Prostate gland (tissue), 2 donors: ENCODE measurements at regions not wholly inside any gene's neighbourhood (a gene's known extent, or its start where the extent isn't known, plus 50 kb on each side); places are given as distances from the start of the nearest gene placed in this dataset.

Source experiments
- DNase-seq: peaks from one replicate; pipeline ENCODE4 v3.0.0-alpha.2; 2019; ENCODE audit warnings: low spot score
- H3K27ac ChIP-seq, 2 donors: fragments of 200-600 bp; sonication (generic); 2 replicates each; pipeline ENCODE4 v1.5.1; 2017 to 2019
- H3K27me3 ChIP-seq: fragments of 200-600 bp; sonication (generic); replicated peaks from 2 replicates; pipeline ENCODE4 v1.5.1; 2019; ENCODE audit not compliant: insufficient read depth
- H3K36me3 ChIP-seq, 2 donors: fragments of 200-600 bp; sonication (generic); 1 replicate in 1 of 2; 2 replicates in 1 of 2; pipeline versions ENCODE4 v1.5.1 to v1.8.1; 2017 to 2019
- H3K4me1 ChIP-seq: fragments of 200-600 bp; sonication (generic); replicated peaks from 2 replicates; pipeline ENCODE4 v1.5.1; 2019
- H3K4me3 ChIP-seq, 2 donors: fragments of 200-600 bp; sonication (generic); 2 replicates each; pipeline ENCODE4 v1.5.1; 2017 to 2019
- H3K9me3 ChIP-seq: fragments of 200-600 bp; sonication (generic); 2 replicates; pipeline ENCODE4 v1.5.1; 2017
- POLR2A ChIP-seq: fragments of 450-650 bp; IDR thresholded peaks from one replicate; pipeline ENCODE4 v1.6.1; 2016; ENCODE audit warnings: antibody characterized with exemption, mild to moderate bottlenecking
- POLR2AphosphoS5 ChIP-seq: sonication (generic); formaldehyde crosslinking; IDR thresholded peaks from one replicate; pipeline ENCODE4 v1.6.1; 2017; ENCODE audit warnings: antibody characterized with exemption
- WGBS: methylation state at CpG from one replicate; pipeline ENCODE4 v1.1.5; 2018; 5-methylcytosine and 5-hydroxymethylcytosine counted together
- intact Hi-C: fragments of 100-400 bp; cut with DNase I; formaldehyde crosslinking; loops from one replicate; pipeline ENCODE4 v1.14.2; 2022
- TF ChIP-seq, protein P1 (sequence below), 4 experiments: fragments of 200-600 bp in 2 of 4; fragments of 450-650 bp in 2 of 4; sonication (generic) in 2 of 4; IDR thresholded peaks; 1 replicate in 3 of 4; 2 replicates in 1 of 4; pipeline ENCODE4 v1.5.1; 2016 to 2019; ENCODE audit warnings: antibody characterized with exemption in 4 of 4, mild to moderate bottlenecking in 2 of 4, moderate library complexity in 2 of 4

DNA sequence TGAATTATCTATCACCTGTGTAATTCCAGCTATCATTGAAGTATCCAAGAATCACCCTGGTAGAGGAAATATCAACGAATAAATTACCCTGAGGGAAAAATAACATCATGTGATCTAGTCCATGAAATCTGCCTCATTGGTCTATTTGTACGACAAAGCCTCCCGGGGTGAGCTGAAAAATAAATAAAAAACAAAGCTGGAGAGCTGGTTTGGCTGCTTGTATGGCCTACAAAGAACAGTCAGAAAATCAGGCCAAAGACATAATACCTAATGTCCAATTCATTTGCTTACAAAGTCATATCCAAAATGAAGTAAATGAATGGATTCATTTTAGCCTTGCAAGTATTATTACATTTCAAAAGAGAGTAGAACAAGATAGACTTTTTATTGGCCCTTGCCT is 449.9 kb downstream of the KLF12 start:
- intact Hi-C loops: no loop called here
- Histone ChIP-seq H3K4me3 (no peak overlapping the region), H3K36me3 (no peaks in the 10 kb centered on the region), H3K4me1 (no peaks in the 10 kb centered on the region), H3K27ac (no peak overlapping the region), H3K27me3 (no peaks in the 10 kb centered on the region), H3K9me3 (no peaks in the 10 kb centered on the region)
- DNase-seq: no peak
- WGBS: 45% methylated on average over 3 of the region's 3 CpGs
- TF ChIP-seq, protein P1, sequence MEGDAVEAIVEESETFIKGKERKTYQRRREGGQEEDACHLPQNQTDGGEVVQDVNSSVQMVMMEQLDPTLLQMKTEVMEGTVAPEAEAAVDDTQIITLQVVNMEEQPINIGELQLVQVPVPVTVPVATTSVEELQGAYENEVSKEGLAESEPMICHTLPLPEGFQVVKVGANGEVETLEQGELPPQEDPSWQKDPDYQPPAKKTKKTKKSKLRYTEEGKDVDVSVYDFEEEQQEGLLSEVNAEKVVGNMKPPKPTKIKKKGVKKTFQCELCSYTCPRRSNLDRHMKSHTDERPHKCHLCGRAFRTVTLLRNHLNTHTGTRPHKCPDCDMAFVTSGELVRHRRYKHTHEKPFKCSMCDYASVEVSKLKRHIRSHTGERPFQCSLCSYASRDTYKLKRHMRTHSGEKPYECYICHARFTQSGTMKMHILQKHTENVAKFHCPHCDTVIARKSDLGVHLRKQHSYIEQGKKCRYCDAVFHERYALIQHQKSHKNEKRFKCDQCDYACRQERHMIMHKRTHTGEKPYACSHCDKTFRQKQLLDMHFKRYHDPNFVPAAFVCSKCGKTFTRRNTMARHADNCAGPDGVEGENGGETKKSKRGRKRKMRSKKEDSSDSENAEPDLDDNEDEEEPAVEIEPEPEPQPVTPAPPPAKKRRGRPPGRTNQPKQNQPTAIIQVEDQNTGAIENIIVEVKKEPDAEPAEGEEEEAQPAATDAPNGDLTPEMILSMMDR (IDR thresholded peaks at IDR 0.05): no peak
- TF ChIP-seq POLR2AphosphoS5: no peak
- no peak for TF ChIP-seq POLR2A

DNA sequence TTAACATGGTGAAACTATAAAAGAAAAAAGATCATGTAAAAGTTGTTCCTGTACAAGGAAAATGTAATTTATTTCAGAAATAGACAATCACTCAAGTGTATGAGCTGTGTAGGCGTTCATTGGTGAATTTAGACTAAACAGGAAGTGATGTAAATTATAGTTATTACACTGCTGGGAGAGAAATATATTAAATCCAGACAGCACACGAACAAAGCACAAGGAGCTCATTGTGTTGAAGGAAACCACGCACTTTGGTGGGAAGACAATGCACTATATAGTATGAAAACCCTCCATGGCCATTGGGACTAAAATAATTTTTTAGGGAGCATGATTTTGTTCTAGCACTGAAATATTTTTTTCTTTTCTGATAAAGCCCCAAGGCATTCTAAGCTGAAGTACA is 450.5 kb downstream of the KLF12 start:
- H3K4me1 ChIP-seq: no peaks in the 10 kb centered on the region
- H3K9me3 ChIP-seq: no peaks in the 10 kb centered on the region
- no peak for DNase-seq
- 85% methylated on average over 3 of the region's 3 CpGs for WGBS
- TF ChIP-seq, protein P1 (IDR thresholded peaks at IDR 0.05): no peak
- no peak for TF ChIP-seq POLR2AphosphoS5
- no peak for TF ChIP-seq POLR2A
- H3K4me3 ChIP-seq: no peak overlapping the region
- no peaks in the 10 kb centered on the region for H3K36me3 ChIP-seq
- intact Hi-C loops: no loop called here
- no peaks in the 10 kb centered on the region for H3K27me3 ChIP-seq
- H3K27ac ChIP-seq: no peak overlapping the region

DNA sequence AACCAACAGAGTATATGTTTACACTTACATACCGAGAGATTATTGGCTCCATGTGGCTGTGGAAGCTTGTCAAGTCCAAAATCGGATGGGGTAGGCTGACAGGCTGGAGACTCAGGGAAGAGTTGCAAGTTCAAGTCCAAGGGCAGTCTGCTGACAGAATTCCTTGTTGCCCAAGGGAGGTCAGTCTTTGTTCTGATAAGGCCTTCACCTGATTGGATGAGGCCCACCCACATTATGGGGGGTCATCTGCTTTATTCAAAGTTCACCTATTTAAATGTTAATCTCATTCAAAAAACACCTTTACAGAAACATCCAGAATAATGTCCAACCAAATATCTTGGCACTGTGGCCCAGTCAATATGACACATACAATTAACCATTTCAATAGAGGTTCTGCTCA is 452.4 kb downstream of the KLF12 start:
- intact Hi-C loops: no loop called here
- Histone ChIP-seq H3K36me3 (no peaks in the 10 kb centered on the region), H3K9me3 (no peaks in the 10 kb centered on the region), H3K4me3 (no peak overlapping the region), H3K27ac (no peak overlapping the region), H3K4me1 (no peaks in the 10 kb centered on the region), H3K27me3 (no peaks in the 10 kb centered on the region)
- TF ChIP-seq, protein P1 (IDR thresholded peaks at IDR 0.05): no peak
- TF ChIP-seq POLR2A (no peak), POLR2AphosphoS5 (no peak)
- no peak for DNase-seq
- WGBS: 97% methylated on average over 2 of the region's 2 CpGs

DNA sequence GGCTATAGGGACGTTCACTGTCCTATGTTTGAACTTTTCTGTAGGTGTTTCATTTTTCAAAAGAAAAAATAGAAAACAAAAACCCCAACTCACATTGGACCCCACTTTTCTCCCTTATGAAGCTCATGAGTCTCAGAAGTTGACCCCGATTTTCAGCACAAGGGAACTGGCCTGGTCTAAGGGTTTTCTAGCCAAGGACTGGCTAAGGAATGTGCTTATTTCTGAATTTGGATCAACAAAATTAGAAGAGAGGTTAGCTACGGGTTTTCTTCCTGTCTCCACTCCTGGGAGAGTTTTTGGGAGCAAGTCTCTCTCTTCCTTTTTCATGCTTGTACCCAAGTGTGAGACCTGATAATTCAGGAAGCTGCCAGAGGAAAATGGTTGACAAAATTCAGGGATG is 453.2 kb downstream of the KLF12 start:
- TF ChIP-seq, protein P1 (IDR thresholded peaks at IDR 0.05): no peak
- TF ChIP-seq POLR2A (no peak), POLR2AphosphoS5 (no peak)

DNA sequence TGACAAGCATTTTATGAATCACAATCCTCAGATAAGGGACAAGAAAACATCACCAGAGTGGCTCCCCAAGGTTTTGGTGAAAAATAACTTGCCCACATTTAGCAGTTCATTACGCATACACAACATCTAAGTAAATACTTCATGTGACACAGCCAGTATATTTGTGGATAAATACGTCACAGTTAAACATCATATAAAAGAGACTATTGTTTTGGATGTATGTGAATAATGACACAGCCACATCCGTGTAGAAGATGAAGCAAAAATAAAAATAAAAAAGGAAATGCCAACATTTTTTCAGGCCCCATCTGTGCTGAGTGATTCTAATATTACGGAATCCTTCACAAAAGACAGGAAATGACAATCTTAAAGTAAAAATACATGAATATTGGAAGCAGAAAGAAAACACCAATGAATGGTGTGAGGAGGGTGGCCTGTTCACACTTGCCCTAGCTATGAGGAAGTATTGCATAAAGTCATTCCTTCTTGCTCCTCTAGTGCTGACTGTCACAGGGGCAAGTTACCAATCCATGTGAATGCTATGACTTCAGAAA is 457.1 kb downstream of the KLF12 start:
- Histone ChIP-seq H3K9me3 (no peaks in the 10 kb centered on the region), H3K4me1 (no peaks in the 10 kb centered on the region), H3K27ac (peak overlapping the region in 1 of 2 donors; percentile 26), H3K27me3 (no peaks in the 10 kb centered on the region), H3K4me3 (no peak overlapping the region), H3K36me3 (no peaks in the 10 kb centered on the region)
- peak; percentile 49 for DNase-seq
- WGBS: 38% methylated on average over 4 of the region's 4 CpGs
- TF ChIP-seq POLR2AphosphoS5: peak; percentile 61
- no peak for TF ChIP-seq POLR2A
- intact Hi-C loops: no loop called here

More for the DNA sequence above, 453.2 kb downstream of the KLF12 start:
- Histone ChIP-seq H3K4me1 (no peaks in the 10 kb centered on the region), H3K27ac (no peak overlapping the region), H3K36me3 (no peaks in the 10 kb centered on the region), H3K9me3 (no peaks in the 10 kb centered on the region), H3K27me3 (no peaks in the 10 kb centered on the region), H3K4me3 (no peak overlapping the region)
- intact Hi-C loops: no loop called here
- DNase-seq: no peak
- WGBS: 88% methylated on average over 3 of the region's 3 CpGs
